K562 (cell line): ENCODE measurements at regions not wholly inside any gene's neighbourhood (a gene's known extent, or its start where the extent isn't known, plus 50 kb on each side); places are given as distances from the start of the nearest gene placed in this dataset.

Experiments used
- ATAC-seq: fragments of 200-7000 bp; cut with Tn5 transposase; 3 replicates; pipeline ENCODE4 v1.9.1; 2020; ENCODE audit warnings: moderate library complexity
- BruUV-seq: library from RNA; stranded (reverse); fragments of 400-500 nt; replicated peaks from 2 replicates; lab custom pipeline; 2021; lab: Mats Ljungman, UMichigan
- CTCF ChIA-PET: fragments of 300-600 bp; formaldehyde crosslinking; extraction: SDS; loops from one replicate; lab custom pipeline; 2021; ENCODE audit warnings: low intra/inter-chr PET ratio; lab: Yijun Ruan, JAX
- POLR2A ChIA-PET: fragments of 300-600, 350-650 bp; sonication (Branson Sonifier 250); formaldehyde crosslinking; extraction: SDS; loops from one replicate; lab custom pipeline; 2021; ENCODE audit warnings: antibody characterized with exemption, inconsistent platforms; lab: Yijun Ruan, JAX
- DNase-seq, 4 experiments: peaks; one replicate each; pipeline versions ENCODE4 v3.0.0 to v3.0.0-alpha.2; 2011 to 2018; ENCODE audit warnings: low spot score in 3 of 4, mixed read lengths in 3 of 4; ENCODE audit errors: extremely low read depth in 1 of 4
- FAIRE-seq: peaks from 2 replicates; lab custom pipeline; 2011; peaks lifted over from hg19 to GRCh38; lab: Jason Lieb, UNC
- H2AFZ ChIP-seq: 2 replicates; pipeline ENCODE4 v1.6.0; 2011; ENCODE audit warnings: low read depth, low read length, control low read depth, inconsistent platforms
- H3K27ac ChIP-seq: fragments of 200-600 bp; 3 replicates; pipeline ENCODE4 v1.8.0; 2011; ENCODE audit warnings: low read depth, mild to moderate bottlenecking, control low read depth, inconsistent platforms, low read length, moderate library complexity, mixed read lengths; ENCODE audit errors: extremely low read depth
- H3K27me3 ChIP-seq, 2 experiments: fragments of 300-600 bp in 1 of 2; 2 replicates in 1 of 2; 3 replicates in 1 of 2; pipeline versions ENCODE4 v1.6.0 to v1.8.0; 2011; ENCODE audit warnings: inconsistent platforms in 2 of 2, low read length in 2 of 2, mild to moderate bottlenecking in 1 of 2, mixed read lengths in 1 of 2, moderate library complexity in 1 of 2; ENCODE audit not compliant: control insufficient read depth in 2 of 2, insufficient read depth in 2 of 2
- H3K36me3 ChIP-seq: fragments of 300-600 bp; 3 replicates; pipeline ENCODE4 v1.8.0; 2011; ENCODE audit warnings: mild to moderate bottlenecking, low read length, inconsistent platforms; ENCODE audit not compliant: control insufficient read depth, insufficient read depth
- H3K4me1 ChIP-seq, 2 experiments: fragments of 200-600 bp in 1 of 2; replicated peaks in 1 of 2; 2 replicates in 1 of 2; 3 replicates in 1 of 2; pipeline versions ENCODE4 v1.5.1 to v1.8.0; 2011; ENCODE audit warnings: inconsistent platforms in 2 of 2, low read length in 2 of 2, mild to moderate bottlenecking in 1 of 2, mixed read lengths in 1 of 2, moderate library complexity in 1 of 2; ENCODE audit not compliant: control insufficient read depth in 2 of 2, insufficient read depth in 2 of 2
- H3K4me2 ChIP-seq: 2 replicates; pipeline ENCODE4 v1.6.1; 2011; ENCODE audit warnings: low read length, control low read depth, inconsistent platforms, mixed read lengths; ENCODE audit not compliant: insufficient read depth
- H3K4me3 ChIP-seq: fragments of 200-600 bp; sonication (generic), shearing (Covaris generic); 2 replicates; pipeline ENCODE4 v1.5.1; 2016; ENCODE audit warnings: control low read depth, inconsistent platforms
- H3K79me2 ChIP-seq: fragments of 200-600 bp; 3 replicates; pipeline ENCODE4 v1.8.0; 2011; ENCODE audit warnings: low read length, inconsistent platforms; ENCODE audit not compliant: control insufficient read depth, insufficient read depth
- H3K9ac ChIP-seq, 2 experiments: 2 replicates each; pipeline versions ENCODE4 v1.6.0 to v1.6.1; 2011; ENCODE audit warnings: low read depth in 2 of 2, low read length in 2 of 2, control low read depth in 1 of 2, inconsistent platforms in 1 of 2, mild to moderate bottlenecking in 1 of 2, mixed read lengths in 1 of 2; ENCODE audit not compliant: insufficient read depth in 1 of 2
- H3K9me1 ChIP-seq: one replicate; pipeline ENCODE4 v1.6.0; 2011; ENCODE audit warnings: inconsistent platforms, mild to moderate bottlenecking, low read length, moderate library complexity; ENCODE audit not compliant: control insufficient read depth, insufficient read depth
- H3K9me3 ChIP-seq: replicated peaks from 2 replicates; pipeline ENCODE4 v1.5.1; 2011; ENCODE audit warnings: low read depth, low read length, inconsistent platforms; ENCODE audit not compliant: control insufficient read depth, insufficient read depth
- H4K20me1 ChIP-seq: replicated peaks from 2 replicates; pipeline ENCODE4 v1.6.1; 2011; ENCODE audit warnings: low read length, inconsistent platforms, mixed read lengths; ENCODE audit not compliant: control insufficient read depth, insufficient read depth
- BMI1 ChIP-seq: fragments of 150-350 bp; IDR thresholded peaks from 2 replicates; pipeline ENCODE4 v1.6.1; 2014; ENCODE audit warnings: low read length
- CBX8 ChIP-seq: fragments of 200-600 bp; sonication (generic); IDR thresholded peaks from 2 replicates; pipeline ENCODE4 v1.6.1; 2012; ENCODE audit warnings: borderline replicate concordance, mixed run types, low read depth, mild to moderate bottlenecking, moderate library complexity, mixed read lengths, low read length, control low read depth, inconsistent platforms; ENCODE audit not compliant: poor library complexity, severe bottlenecking; ENCODE audit errors: extremely low read depth
- CREB5 ChIP-seq: fragments of 250-450 bp; sonication (Bioruptor Pico); IDR thresholded peaks from 2 replicates; pipeline ENCODE4 v1.5.0; 2020; ENCODE audit warnings: mild to moderate bottlenecking
- EGR1 ChIP-seq: fragments of 450-650 bp; conservative IDR thresholded peaks from 2 replicates; pipeline ENCODE4 v1.6.1; 2017; ENCODE audit warnings: mild to moderate bottlenecking
- ETV6 ChIP-seq, 3 experiments: fragments of 150-350 bp in 1 of 3; sonication (generic) in 1 of 3; formaldehyde crosslinking in 1 of 3; IDR thresholded peaks; 2 replicates each; pipeline versions ENCODE4 v1.6.1 to v1.8.0; 2014 to 2022; ENCODE audit warnings: borderline replicate concordance in 2 of 3, low read depth in 2 of 3, antibody characterized with exemption in 1 of 3, low read length in 1 of 3, mild to moderate bottlenecking in 1 of 3, missing genetic modification reagents in 1 of 3
- FOXJ2 ChIP-seq: fragments of 200-800 bp; sonication (Bioruptor generic); IDR thresholded peaks from 2 replicates; pipeline ENCODE4 v1.6.1; 2016; ENCODE audit warnings: missing genetic modification characterization, missing compliant biosample characterization
- IRF2 ChIP-seq: sonication (generic); formaldehyde crosslinking; IDR thresholded peaks from 2 replicates; pipeline ENCODE4 v1.8.1; 2022; ENCODE audit warnings: mild to moderate bottlenecking, missing genetic modification reagents
- MEF2A ChIP-seq: IDR thresholded peaks from 2 replicates; pipeline ENCODE4 v1.6.1; 2011; ENCODE audit warnings: low read depth, mild to moderate bottlenecking, low read length, moderate library complexity; ENCODE audit not compliant: control insufficient read depth
- NBN ChIP-seq: fragments of 450-650 bp; IDR thresholded peaks from 2 replicates; pipeline ENCODE4 v1.6.1; 2016; ENCODE audit warnings: low read depth, mild to moderate bottlenecking
- SMAD2 ChIP-seq: fragments of 150-350 bp; IDR thresholded peaks from 2 replicates; pipeline ENCODE4 v1.6.1; 2014; ENCODE audit warnings: low read depth, mild to moderate bottlenecking, low read length
- SMC3 ChIP-seq: conservative IDR thresholded peaks from 2 replicates; pipeline ENCODE4 v1.6.1; 2011; ENCODE audit warnings: low read depth, low read length, improper control_type of control experiment; ENCODE audit not compliant: insufficient read depth
- TAF15 ChIP-seq: fragments of 200-400 bp; formaldehyde crosslinking; IDR thresholded peaks from 2 replicates; pipeline ENCODE4 v1.6.1; 2017; ENCODE audit warnings: mild to moderate bottlenecking, low read depth, low read length, moderate library complexity
- TCF7 ChIP-seq: sonication (generic); IDR thresholded peaks from 2 replicates; pipeline ENCODE4 v1.6.1; 2016; ENCODE audit warnings: antibody characterized with exemption, borderline replicate concordance
- ZNF354B ChIP-seq: fragments of 250-450 bp; sonication (Bioruptor Pico); IDR thresholded peaks from 2 replicates; pipeline ENCODE4 v1.4.0; 2020
- WGBS: fragments of 100-300 bp; shearing (Covaris generic); methylation state at CpG from one replicate; pipeline ENCODE4 v1.1.6; 2016; ENCODE audit warnings: low coverage, mixed read lengths; ENCODE audit not compliant: insufficient coverage; ENCODE audit errors: missing lambda C conversion rate; 5-methylcytosine and 5-hydroxymethylcytosine counted together
- in situ Hi-C: fragments of 300-500 bp; cut with MboI; formaldehyde crosslinking; loops from 4 replicates; pipeline ENCODE4 v1.15.0; 2018; ENCODE audit warnings: inconsistent platforms, mixed read lengths
- intact Hi-C: fragments of 100-400 bp; cut with micrococcal nuclease; formaldehyde crosslinking; loops from 2 replicates; pipeline ENCODE4 v1.14.2; 2022
- TF ChIP-seq, protein P1 (sequence below): fragments of 450-650 bp; formaldehyde crosslinking; IDR thresholded peaks from 2 replicates; pipeline ENCODE4 v1.4.0; 2022; ENCODE audit warnings: missing genetic modification characterization

- in situ Hi-C loops = no loop called here
- WGBS = 2% methylated on average over 4 of the region's 4 CpGs
- Histone ChIP-seq H3K9me1 (no peaks in the 10 kb centered on the region), H3K4me1 (no peaks in the 10 kb centered on the region), H4K20me1 (no peaks in the 10 kb centered on the region), H3K4me3 (no peak overlapping the region), H3K36me3 (no peaks in the 10 kb centered on the region), H3K79me2 (no peaks in the 10 kb centered on the region)
- CTCF ChIA-PET = no interaction called here
- no peak for TF ChIP-seq FOXJ2
- no peak for TF ChIP-seq TCF7
- no peak for TF ChIP-seq CBX8
- TF ChIP-seq IRF2 (CRISPR knock-in tag) = no peak
- TF ChIP-seq SMAD2 = no peak
- no peak for TF ChIP-seq TAF15
- no peak for TF ChIP-seq MEF2A
- TF ChIP-seq NBN = no peak
- TF ChIP-seq, protein P1, sequence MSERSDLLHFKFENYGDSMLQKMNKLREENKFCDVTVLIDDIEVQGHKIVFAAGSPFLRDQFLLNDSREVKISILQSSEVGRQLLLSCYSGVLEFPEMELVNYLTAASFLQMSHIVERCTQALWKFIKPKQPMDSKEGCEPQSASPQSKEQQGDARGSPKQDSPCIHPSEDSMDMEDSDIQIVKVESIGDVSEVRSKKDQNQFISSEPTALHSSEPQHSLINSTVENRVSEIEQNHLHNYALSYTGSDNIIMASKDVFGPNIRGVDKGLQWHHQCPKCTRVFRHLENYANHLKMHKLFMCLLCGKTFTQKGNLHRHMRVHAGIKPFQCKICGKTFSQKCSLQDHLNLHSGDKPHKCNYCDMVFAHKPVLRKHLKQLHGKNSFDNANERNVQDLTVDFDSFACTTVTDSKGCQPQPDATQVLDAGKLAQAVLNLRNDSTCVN (CRISPR knock-in tag) = no peak
- TF ChIP-seq BMI1 = no peak
- no peak for TF ChIP-seq ETV6 (IDR thresholded peaks at IDR 0.05; ENCODE audit: borderline replicate concordance in 1 of 2, low read depth in 2 of 2, low read length in 1 of 2)
- no peak for TF ChIP-seq ETV6 (CRISPR knock-in tag; IDR thresholded peaks at IDR 0.05; ENCODE audit: borderline replicate concordance)
- no peak for TF ChIP-seq CREB5
- TF ChIP-seq ZNF354B (CRISPR knock-in tag) = no peak
- TF ChIP-seq SMC3 = no peak
- no peak for TF ChIP-seq EGR1
- TF ChIP-seq, all 486 proteins: peak for 0
- BruUV-seq = no TSS peak
- POLR2A ChIA-PET = no interaction called here
- Histone ChIP-seq H3K27me3 (no peaks in the 10 kb centered on the region), H3K9me3 (no peaks in the 10 kb centered on the region), H3K4me2 (no peak overlapping the region), H2AFZ (no peak overlapping the region), H3K27ac (no peak overlapping the region), H3K9ac (no peak overlapping the region)
- ATAC-seq (no peak), DNase-seq (no peak), FAIRE-seq (no peak)
- intact Hi-C loops = no loop called here
Observed at GRCh38 chr5:98424681-98425450, 348.6 kb upstream of the RGMB start.
